HG03175 (cell line): ENCODE measurements at regions not wholly inside any gene's neighbourhood (a gene's known extent, or its start where the extent isn't known, plus 50 kb on each side); places are given as distances from the start of the nearest gene placed in this dataset.
A peak's percentile ranks its signal among the peaks of the same experiment; 100 is the strongest.
"Not testable (repeated sequence)": the region's sequence is repeated elsewhere in the genome, so short reads cannot be mapped to it uniquely, and the experiment has no call there.

Experiments used
- ATAC-seq: cut with Tn5 transposase; IDR thresholded peaks from one replicate; pipeline ENCODE4 v1.9.1; 2021; ENCODE audit warnings: mild to moderate bottlenecking, moderate library complexity; ENCODE audit not compliant: unreplicated experiment

DNA sequence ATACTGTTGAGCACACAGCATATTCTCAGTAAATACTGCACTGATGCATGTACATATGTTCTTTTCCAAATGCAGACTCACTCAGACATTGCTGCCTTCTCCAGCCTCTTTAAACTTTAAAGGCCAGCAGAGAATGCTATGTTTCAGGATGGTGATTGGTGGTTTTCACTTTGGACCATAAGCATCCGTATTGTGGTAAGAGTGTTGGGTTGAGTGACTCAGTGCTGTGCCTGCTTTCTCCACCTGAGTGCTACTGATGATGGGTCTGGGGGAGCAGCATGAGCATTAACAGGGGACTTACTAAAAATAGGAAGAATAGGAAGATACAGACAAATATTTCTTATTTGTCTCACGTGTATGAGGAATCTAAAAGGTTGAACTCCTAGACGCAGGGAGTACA is 56.3 kb upstream of the ZNF92 start:
- ATAC-seq = no peak

DNA sequence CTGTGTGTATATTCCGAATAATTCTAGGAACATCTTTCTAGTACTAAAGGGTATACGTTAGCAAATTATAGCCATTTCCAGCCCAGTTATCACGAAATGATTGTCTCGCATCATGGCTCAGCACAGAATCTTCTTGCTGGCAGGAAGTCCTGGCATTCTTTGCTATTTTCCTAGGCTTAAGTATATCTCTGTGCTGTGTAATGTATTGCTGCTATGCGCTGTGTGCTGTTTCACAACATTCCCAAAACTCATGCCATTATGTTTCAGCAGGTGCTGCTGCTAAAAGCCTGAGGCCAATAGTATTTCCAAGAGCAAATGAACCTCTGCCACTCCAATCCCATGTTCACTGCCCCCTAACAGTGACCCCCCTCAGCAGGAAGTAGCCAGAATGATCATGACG is 62.9 kb upstream of the ZNF92 start:
- ATAC-seq = no peak

DNA sequence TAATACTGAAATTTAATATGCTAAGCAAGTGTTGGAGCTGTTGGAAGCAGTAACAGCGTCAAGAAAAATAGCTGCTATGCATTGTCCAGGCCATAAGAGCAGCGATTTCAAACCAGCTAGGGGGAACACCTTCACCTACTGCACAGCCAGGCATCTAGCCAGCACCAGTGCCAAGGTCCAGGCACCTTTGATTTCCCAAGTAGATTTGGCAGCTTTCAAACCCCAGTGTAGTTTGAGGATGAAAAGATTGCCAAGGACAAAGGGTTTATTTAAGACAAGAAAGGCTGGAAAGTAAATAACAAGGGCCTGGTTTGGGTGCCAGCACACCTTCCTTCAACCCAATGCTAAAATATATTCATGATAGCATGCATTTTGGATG is 65.4 kb upstream of the ZNF92 start:
- no peak for ATAC-seq

DNA sequence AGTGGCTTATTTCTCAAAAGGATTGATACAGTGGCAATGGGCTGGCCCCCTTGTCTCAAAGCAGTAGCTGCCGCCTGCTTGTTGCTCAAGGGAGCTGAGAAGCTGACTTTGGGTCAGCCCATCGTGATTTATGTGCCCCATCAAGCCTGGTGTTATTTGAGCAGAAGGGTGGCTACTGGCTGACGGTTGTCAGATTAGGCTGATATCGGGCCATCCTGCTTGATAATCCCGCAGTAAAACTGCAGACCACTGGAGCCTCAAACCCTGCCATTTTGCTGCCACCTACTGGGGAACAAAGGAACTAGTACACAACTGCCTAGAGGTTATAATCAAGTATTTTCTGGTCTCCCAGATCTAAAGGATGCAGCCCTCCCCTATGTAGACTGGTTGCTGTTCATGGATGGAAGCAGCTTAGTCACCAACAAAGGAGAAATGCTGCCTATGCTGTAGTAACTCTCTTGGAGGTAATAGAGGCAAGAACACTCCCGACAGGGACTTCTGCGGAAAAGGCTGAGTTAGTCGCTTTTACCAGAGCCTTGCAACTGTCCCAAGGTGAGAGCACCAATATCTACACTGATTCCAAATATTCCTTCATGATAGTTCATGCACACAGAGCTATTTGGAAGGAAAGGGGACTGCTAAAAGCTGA is 65.9 kb upstream of the ZNF92 start:
- ATAC-seq = peak; percentile 80

DNA sequence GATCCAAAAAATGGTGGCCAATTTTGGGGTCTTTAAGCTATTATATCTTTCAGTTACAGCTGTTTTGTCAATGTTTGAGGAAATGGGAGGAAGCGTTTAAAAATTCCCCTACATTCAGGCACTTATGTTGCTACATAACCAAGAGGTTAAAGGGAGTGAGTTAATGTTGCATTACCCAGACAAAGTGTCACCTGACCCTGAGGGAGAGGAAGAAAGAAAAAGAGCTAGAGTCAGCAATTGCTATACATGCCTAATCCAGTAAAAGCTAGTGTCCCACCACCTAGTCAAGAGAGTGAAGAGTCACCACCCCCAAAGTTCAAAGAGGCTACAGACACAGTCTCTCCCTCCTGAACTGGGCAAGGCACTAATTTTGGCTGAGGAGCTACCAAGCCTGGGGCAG is 69.5 kb upstream of the ZNF92 start:
- ATAC-seq = no peak

DNA sequence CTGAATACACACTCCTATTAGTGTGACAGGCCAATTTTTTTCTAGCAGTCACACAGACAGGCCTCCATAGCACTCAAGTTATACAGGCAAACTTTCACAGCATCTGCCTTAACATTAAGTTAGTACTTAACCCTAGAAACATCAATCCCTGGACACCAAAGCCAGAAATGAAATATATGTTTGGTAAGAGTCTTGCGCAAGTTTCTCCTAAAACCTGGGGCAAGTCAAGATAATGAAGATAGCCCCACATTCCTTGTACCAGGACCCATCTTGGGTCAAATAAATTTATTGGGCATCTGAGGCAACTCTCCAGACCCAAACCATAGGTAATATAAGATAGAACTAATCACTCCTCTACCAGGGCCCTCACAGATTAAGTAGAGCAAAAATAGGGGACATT is 70.8 kb upstream of the ZNF92 start:
- no peak for ATAC-seq

DNA sequence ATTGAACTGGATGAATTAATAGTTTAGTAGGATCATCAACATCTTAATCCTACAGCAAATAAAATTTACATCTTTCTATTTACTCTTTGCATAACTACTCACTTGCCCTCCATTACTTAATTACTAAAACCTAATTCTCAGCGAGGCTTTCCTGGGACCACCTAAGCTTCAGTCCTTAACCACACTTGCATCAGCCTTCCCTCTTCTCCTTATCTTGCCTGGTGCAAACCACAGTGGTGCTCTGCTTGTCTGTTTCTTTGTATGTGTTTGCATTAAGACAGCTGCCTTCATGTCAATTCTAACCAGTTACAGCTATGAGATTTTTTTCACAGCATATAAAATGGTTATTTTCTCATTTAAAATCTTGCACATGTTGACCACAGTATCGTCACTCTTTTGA is 72.6 kb upstream of the ZNF92 start:
- ATAC-seq = no peak

DNA sequence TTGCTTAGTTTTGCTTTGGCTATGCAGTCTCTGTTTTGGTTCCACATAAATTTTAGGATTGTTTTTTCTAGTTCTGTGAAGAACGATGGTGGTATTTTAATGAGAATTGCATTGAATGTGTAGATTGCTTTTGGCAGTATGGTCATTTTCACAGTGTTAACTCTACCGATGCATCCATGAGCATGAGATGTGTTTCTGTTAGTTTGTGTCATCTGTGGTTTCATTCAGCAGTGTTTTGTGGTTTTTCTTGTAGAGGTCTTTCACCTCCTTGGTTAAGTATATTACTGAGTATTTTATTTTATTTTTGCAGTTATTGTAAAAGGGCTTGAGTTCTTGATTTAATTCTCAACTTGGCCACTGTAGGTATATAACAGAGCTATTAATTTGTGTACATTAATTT is 78.2 kb upstream of the ZNF92 start:
- no peak for ATAC-seq

DNA sequence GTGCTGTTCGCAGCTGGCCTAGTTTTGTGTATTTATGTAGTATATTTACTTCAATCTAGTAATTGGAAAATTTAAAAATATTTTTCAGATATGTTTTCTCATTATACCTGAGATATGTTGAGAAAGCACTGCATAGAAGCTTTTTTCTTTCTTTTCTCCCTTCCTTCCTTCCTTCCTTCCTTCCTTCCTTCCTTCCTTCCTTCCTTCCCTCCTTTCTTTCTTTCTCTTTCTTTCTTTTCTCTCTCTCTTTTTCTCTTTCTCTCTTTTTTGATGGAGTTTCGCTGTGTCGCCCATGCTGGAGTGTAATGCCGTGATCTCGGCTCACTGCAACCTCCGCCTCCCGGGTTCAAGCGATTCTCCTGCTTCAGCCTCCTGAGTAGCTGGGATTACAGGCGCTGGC is 83.3 kb upstream of the ZNF92 start:
- not testable (repeated sequence) for ATAC-seq

DNA sequence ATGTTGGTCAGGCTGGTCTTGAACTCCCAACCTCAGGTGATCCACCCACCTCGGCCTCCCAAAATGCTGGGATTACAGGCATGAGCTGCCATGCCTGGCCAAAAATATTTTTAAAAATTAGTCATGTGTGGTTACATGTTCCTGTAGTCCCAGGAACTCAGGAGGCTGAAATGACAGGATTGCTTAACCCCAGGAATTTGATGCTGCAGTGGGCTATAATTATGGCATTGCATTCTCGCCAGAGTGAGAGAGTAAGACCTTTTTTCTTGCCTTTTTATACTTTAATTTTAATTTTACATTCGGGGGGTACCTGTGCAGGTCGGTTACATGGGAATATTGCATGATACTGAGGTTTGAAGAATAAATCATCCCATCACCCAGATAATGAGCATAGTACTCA is 86.6 kb upstream of the ZNF92 start:
- no peak for ATAC-seq

DNA sequence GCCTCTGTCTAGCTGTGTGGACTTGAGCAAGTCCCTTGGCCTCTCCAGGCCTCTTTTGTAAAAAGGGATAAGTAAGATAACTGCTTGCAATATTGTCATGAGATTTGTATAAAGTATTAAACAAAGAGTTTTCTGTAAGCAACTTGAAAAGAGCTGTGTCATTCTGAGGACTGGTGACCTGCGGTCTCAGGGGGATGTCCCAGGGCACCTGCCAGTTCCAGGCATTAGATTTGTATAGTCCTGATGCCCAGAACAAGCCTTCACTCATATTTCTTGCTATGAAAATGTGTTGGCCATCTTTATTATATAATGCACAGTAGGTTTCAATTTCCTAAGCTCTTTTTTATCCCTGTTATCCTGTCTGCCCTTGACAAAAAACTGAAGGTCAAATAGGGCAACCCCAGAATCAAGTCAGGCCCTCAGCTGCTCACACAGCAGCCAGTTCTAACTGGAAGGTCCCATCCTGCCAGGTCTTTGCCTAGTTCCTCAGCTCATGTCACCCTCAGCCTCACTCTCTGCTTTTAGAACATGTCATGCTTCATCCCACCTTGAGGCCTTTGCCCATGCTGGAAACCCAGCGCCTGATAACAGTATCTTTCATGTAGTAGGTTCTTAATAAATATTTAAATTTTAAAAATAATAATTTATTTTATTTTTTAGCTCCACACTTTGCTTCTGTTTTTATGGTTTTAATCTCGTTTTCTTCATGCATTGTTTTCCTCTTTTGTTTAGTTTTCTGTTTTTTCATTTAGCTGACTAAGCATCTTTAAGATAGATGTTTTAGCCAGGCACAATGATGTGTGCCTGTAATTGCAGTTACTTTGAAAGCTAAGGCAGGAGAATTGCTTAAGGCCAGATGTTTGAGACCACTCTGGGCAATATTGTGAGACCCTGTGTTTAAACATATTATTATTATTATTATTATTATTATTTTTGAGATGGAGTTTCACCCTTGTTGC is 87.5 kb upstream of the ZNF92 start:
- no peak for ATAC-seq

DNA sequence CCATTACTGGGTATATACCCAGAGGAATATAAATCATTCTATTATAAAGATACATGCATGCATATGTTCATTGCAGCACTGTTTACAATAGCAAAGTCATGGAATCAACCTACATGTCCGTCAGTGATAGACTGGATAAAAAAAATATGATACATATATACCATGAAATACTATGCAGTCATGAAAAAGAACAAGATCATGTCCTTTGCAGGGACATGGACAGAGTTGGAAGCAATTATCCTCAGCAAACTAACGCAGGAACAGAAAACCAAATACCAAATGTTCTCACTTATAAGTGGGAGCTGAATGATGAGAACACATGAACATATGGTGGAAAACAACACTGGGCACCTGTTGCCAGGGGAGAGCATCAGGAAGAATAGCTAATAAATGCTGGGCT is 88.4 kb upstream of the ZNF92 start:
- not testable (repeated sequence) for ATAC-seq

DNA sequence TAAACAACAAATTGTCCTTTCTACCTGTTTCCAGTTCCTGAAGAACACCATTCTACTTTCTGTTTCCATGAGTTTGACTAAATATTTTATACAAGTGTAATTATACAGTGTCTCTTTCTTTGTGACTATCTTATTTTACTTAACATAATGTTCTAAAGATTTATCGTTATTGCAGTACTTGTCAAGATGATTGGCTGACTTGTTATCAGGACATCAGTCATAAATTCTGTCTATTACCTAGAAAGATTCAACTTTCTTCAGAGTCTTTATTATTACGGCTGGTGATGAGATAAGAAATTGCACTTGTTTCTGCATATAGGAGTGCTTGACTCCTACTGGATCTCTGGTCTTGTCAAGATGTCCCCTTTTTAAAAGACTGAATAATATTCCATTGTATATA is 93.9 kb upstream of the ZNF92 start:
- ATAC-seq = no peak

DNA sequence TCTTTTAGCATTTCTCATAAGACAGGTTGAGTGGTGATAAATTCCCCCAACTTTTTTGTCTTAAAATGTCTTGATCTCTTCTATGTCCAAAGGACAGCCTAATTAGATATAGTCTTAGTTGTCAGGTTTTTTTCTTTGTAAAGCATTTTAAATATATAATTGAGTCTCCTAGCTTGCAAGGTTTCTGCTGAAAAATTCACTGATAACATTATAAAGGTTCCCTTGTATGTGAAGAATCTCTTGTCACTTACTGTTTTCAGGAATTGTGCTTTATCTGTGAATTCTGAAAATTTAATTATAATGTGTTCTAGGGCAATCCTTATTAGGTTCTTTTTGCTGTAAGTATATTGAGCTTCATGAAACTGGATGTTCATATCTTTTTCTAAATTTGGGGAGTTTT is 96.8 kb upstream of the ZNF92 start:
- ATAC-seq = no peak

DNA sequence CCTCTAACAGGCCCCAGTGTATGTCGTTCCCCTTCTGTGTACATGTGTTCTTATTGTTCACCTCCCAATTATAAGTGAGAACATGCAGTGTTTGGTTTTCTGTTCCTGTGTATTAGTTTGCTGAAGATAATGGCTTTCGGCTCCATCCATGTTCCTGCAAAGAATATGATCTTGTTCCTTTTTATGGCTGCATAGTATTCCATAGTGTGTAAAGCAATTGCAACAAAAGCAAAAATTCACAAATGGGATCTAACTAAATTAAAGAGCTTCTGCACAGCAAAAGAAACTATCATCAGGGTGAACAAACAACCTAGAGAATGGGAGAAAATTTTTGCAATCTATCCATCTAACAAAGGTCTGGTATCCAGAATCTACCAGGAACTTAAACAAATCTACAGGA is 102.2 kb upstream of the ZNF92 start:
- not testable (repeated sequence) for ATAC-seq

DNA sequence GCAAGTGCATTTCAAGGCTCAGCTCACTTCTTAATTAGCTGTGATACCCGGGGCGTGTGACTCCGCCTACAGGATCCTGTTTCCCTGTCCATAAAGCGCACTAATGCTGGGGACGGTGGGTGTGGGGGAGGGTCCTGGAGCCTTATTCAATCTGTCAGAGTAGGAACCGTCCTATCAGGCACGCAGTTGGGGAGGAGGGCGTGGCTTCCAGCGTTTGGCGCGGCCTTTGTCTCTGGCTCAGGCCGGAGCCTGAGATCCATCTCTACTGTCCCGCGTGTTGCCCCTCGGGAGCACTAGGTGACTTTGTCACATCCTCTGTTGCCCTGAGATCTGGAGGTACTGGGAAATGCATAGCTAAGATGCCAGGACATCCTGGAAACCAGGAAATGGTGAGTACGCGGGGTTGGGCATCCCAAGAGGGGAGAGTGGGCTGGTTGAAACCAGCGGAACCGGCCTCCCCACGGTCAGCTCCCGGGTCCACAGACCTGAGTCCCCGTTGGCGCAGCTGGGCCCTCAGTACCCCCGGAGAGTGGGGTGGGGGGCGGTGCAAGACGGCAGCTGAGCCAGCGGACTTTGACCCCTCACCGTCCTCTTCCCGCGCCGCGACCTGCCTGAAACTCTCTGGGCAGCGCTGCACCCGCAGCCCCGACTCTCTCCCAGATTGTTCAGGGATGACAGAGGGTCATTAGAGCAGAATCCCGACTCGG is 104.4 kb upstream of the ZNF92 start:
- ATAC-seq = peak; percentile 93

DNA sequence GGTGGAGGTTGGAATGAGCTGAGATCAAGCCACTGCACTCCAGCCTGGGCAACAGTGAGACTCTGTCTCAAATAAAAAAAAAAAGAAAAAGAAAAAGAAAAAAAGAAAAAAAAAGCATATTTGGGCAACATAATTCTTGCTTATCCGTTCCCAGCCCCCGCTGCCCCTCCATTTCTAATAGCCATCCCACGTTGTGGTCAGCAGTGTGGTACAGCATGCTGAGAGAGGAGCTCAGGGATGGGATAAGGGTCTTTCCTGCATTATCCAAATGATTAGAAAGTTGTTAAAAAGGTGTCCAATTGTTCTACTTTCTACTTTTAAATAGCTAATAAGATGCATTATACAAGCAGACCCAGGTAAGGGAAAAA is 104.9 kb upstream of the ZNF92 start:
- ATAC-seq = no peak

DNA sequence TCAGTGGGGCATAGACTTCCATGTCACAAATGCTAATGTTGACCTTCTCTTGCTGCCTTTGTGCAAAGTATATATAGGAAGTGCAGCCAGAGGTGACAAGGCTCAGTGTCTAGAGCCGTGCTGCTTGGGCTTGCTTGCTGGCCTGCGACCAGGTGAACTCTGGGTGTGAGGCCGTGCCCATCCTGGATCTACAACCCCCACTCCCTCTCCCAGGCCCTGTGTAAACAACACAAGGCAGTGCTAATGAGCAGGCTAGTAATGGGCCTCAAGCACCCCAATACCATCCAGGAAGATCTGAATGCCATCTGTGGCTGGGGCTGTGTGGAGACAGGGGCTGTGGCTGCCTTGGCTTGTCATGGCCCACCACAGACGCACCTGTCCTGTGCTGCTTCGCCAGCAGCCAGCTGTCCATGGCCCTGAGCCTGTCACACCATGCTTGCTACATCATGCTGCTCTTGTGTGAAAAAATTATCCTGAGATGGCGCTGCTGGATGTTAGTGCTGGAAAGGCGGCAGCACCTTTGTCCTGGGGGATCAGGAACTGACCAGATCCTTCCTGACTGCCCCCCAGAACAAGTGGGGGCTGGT is 107.6 kb upstream of the ZNF92 start:
- no peak for ATAC-seq

DNA sequence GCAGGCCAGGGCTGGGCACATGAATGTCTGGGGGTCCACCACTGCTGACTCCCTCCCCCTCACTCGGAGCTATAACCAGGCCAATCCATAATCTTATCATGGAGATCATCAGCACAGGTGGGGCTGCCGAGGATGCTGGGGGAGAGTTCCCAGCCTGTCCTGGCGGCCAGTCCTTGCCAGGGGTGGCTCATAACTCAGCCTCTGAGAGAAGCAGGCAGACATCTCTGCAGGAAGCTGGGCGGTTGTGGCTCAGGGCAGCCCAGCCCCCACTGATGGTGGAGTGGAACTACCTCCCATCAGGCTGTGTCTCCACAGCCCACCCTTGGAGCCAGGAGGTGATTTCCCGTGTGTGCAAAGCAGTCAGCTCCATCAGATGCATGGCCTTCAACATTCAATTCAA is 109.4 kb upstream of the ZNF92 start:
- ATAC-seq = no peak

DNA sequence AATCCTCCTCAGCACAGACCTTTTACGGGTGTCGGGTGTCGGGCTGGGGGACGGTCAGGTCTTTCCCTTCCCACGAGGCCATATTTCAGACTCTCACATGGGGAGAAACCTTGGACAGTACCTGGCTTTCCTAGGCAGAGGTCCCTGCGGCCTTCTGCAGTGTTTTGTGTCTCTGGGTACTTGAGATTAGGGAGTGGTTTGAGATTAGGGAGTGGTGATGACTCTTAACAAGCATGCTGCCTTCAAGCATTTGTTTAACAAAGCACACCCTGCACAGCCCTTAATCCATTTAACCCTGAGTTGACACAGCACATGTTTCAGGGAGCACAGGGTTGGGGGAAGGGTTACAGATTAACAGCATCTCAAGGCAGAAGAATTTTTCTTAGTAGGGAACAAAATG is 113.0 kb upstream of the ZNF92 start:
- ATAC-seq = not testable (repeated sequence)

DNA sequence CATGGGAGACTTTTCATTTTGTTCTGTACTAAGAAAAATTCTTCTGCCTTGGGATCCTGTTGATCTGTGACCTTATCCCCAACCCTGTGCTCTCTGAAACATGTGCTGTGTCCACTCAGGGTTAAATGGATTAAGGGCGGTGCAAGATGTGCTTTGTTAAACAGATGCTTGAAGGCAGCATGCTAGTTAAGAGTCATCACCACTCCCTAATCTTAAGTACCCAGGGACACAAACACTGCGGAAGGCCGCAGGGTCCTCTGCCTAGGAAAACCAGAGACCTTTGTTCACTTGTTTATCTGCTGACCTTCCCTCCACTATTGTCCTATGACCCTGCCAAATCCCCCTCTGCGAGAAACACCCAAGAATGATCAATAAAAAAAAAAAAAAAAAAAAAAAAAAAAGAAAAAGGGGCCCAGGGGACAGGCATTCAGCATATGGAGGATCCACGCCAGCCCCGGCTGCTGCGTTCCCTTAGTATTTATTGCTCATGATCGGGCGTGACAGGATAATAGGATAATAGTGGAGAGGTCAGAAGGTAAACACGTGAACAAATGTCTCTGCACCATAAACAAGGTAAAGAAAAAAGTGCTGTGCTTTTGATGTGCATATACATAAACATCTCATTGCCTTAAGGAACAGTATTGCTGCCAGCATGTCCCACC is 113.7 kb upstream of the ZNF92 start:
- not testable (repeated sequence) for ATAC-seq
